ENCODE measurements at regions not wholly inside any gene's neighbourhood (a gene's known extent, or its start where the extent isn't known, plus 50 kb on each side); places are given as distances from the start of the nearest gene placed in this dataset.

DNA sequence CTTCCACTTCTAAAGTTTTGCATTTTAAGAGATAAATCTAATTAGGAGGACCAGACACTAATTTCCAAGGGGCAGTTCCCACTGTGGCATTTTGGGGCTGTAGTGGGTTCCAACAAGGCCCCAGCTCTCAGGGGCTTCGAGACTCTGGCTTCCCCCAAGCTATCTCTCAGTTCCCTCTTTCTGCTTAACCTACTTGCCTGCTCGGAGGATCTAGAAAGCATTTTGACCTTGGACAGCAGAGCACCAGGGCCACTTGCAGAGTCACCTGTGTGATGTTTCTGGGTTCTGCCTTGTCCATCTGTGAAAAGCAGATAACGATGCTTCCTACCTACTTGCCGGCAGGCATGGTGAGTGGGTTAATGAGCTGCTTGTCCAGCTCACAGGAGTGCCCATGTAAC is 175.4 kb downstream of the MED10 start (continued):
- TF ChIP-seq RBBP5 (IDR thresholded peaks at IDR 0.05; ENCODE audit: borderline replicate concordance, low read depth, low read length) (no peak), GTF2F1 (IDR thresholded peaks at IDR 0.05; ENCODE audit: borderline replicate concordance, low read depth, low read length) (no peak)

Measured in H1 (cell line).